Cortex of kidney (tissue), 1 donor: ENCODE measurements at regions not wholly inside any gene's neighbourhood (a gene's known extent, or its start where the extent isn't known, plus 50 kb on each side); places are given as distances from the start of the nearest gene placed in this dataset.

Experiments used
- DNase-seq: peaks from one replicate; lab custom pipeline; 2025; lab: John Stamatoyannopoulos, UW

DNA sequence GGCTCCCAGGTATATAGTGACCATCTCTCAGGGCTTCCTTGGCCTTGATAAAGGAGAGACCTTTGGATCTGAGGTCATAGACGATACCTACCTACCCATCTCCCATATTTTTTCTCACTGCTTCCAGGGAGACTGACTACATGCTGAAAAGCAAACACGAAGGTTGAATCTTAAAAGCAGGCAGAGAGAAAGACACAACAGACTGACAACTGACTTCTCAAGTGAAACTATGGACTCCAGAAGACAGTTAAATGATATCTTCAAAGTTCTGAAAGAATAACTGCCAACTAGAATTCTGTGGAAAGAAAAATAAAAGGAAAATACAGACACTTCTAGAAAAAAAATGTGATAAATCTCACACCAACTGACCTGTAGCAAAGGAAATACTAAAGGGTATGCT lies 76.5 kb upstream of the HAAO start:
- no peak for DNase-seq

DNA sequence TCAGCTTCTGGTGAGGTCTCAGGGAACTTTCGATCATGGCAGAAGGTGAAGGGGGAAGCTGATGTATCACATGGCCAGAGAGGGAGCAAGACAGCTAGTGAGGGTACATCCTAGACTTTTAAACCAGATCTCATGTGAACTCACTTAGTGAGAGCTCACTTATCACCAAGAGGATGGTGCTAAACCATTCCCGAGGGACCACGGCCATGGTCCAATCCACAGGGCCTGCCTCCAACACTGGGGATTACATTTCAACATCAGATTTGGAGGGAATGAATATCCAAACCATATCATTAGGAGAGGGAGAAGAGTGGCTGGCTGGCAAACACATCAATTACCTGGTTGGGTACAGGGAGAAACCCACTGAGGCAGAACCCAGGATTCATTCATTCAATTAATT lies 75.7 kb upstream of the HAAO start:
- DNase-seq, result no peak

DNA sequence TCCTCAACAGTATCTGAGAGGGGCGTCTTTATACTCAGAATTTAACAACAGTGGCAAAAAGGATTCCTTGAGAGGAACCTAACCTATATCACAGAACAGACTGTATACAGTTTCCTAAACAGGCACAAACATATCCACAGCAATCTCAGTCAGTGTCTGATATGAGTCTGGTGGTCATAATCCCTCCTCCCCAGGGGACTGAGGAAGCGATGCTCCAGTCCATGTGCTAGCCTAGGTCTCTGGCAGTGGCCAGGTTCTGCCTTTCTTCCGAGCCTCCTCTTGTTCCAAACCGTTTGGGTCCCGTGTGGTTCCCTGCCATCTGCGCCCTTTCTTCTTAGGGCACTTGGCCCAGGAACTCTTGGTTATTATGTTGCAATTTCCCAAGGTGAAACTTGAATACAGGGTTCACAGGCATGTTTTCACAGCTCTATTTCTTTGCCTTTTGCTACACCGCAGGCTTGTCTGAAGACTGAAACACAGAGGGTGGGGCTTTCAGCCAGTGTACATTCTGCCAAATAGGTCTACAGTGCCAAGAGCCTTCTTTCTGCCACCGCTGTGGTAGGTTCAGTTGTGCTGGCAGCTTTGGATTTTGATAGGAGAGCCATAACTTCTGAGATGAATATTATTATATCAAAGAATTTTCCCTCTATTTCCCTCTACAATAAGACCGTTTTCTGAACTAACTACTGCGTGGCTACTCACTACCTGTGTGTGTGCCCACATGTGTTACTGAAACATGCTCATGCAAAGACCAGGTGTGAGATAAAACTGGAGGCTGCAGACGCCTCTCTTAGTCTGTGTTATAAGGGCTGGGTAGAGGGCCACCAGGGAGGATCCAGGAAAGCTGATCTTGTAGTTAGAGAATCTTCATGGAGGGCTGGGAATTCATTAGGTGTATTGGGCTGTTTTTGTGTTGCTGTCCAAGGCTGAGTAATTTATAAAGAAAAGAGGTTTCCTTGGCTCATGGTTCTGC lies 75.0 kb upstream of the HAAO start:
- DNase-seq, result no peak

DNA sequence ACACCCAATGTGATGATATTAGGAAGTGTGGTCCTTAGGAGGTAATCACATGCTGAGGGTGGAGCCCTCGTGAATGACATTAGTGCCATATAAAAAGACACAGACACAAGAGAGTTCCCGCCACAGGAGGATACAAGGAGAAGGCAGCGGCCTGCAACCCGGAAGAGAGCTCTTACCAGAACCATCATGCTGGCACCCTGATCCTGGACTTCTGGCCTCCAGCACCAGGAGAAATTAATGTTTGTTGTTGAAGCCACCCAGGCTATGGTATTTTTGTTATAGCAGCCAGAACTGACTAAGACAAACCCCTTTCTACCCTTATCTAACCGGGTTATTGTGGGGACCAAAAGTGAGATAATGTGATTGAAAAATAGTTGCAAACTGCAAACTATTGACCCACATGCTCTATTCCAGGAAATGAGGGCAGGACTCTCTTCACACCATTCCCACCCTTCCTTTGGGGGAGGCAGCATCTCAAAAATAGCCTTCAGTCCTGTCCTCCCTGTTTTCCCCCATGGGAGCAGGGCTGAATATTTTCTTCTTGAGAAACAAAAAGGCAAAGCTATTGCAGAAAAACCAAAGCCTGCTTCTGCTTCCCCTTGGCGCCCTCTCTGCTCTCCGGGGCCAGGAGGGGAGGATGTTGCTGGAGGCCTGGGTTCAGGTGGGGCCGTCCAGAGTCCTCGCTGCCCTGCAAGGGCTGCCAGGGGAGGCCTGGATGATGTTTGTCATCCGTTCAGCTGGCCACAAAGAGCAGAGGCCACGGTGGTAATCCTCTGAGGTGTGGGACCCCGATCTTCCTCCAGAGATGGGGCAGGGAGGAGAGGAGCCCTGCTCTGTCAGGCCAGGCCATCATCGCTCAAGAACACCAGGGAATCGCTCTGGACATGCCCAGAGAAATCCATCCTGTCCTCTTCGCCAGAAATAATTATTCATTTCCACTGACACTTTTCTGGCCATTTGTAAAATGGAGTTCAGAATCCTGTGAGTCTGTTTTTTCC lies 73.8 kb upstream of the HAAO start:
- DNase-seq, result no peak

DNA sequence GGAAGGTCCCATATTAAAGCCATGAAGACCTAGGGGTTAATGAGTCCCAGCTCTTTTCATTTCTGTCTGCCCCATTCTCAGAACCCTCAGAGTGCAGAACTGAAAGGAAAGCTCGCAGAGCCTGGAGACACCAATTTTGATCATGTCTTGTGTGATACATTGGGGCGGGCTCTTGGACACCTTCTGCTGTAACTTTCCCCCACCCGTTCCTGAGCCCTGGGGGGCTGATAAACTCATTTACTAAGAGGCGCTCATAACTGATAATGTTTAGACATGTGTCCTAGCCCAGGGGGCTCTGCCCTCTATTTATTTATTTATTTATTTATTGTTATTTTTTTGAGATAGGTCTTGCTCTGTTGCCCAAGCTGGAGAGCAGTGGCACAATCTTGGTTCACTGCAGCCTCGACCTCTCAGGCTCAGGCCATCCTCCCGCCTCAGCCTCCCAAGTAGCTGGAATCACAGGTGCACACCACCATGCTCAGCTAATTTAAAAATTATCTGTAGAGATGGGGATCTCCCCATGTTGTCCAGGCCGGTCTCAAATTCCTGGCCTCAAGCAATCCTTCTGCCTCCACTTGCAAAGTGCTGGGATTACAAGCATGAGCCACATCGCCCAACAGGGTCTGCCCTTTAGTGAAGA lies 72.4 kb upstream of the HAAO start:
- DNase-seq, result no peak

DNA sequence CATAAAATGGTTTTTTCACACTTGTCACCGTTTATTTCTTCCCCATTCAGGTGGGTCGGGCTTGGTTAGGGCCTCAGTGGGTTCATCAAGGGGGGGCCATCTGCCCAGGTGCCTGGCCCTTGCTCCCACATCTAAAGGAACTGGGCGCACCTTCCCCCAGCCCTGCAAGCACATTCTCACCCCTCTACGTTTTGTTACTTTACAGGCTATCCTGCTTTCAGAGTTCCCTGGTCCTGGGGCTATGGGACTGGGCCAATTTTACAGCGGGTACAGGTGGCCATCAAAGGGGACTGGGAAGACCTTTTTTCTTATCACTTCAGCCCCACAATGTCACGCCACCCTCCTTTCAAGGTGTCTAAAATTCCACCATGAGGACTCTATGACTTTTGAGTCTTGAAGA lies 71.8 kb upstream of the HAAO start:
- no peak for DNase-seq

DNA sequence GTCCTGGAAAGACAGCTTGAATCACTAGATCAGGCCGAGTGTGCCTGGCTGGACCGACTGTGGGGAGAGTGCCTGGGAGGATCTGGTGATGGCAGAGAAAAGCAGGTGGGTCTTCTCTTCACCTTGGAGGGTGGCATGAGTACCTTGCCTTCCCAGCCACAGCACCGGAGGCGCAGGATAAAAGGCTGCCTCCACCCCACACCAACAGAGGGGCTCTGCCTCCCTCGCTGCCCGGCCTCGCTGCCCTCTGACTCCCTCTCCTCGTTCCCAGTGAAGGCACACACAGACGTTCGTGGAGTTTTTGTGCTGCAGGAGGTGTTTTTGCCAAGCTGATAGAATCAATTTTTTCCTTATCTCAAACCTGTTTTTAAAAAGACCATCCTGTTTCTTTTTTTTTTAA lies 71.4 kb upstream of the HAAO start:
- DNase-seq, result no peak

DNA sequence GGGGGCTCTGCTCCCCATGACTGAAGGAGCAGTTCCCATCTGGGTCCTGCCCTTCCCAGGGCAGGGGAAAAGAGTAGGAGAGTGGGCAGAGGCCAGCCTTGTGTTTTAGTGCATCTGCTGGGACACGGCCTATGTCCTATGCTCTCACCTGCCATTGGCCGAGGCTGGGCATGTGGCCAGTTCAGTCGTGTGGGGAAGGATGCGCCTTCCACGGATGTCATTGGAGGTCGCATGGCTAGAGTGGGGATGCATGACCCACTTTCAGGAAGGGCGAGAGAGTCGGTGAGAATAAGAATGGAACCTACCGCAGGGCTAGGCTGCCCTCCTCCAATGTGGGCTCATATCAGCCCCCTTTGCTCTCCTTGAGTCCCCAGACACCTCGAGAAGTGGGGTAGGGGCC lies 70.9 kb upstream of the HAAO start:
- no peak for DNase-seq

DNA sequence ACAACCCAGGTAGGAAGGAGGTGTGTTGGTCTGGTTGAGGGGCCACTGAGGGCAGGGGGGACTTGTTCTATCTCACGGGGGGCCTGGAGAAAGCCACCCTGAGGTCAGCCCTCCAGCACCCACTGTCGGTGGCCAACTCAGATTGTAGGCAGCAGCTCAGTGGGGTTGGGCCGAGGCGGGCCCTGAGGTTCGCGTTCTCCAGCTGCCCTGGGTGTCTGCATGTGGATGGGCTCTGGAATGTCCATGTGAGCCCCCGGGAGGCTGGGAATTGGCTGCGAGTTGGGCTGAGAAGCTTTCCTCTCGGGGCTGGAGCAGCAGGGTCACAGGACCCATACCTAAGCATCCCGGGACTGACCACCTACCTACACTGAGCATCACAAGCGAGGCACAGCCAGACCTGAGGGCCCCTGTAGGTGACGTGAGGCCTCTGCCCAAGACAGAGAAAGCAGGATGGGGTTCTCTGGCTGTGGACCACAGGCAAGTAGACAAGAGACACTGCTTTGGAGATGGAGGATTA lies 70.3 kb upstream of the HAAO start:
- no peak for DNase-seq

DNA sequence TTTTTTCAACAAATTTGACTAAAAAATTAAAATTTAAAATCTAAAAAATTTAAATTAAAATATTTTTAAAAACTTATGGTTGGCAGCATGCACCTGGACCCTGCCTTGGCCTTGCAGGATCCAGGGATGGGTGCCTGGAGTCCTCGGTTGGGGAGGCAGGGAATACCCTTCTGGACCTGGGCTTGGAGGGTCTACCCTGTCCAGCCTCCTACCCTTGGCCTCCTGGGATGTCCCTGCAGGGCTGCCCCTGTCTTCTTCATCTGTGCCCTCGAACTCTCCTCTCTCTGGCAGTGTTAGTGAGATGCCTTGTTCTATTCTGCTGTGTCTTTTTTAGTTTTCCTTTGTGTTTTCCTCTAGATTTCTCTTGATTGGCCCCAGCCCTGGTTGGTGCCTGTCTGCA lies 68.9 kb upstream of the HAAO start:
- DNase-seq, result no peak

DNA sequence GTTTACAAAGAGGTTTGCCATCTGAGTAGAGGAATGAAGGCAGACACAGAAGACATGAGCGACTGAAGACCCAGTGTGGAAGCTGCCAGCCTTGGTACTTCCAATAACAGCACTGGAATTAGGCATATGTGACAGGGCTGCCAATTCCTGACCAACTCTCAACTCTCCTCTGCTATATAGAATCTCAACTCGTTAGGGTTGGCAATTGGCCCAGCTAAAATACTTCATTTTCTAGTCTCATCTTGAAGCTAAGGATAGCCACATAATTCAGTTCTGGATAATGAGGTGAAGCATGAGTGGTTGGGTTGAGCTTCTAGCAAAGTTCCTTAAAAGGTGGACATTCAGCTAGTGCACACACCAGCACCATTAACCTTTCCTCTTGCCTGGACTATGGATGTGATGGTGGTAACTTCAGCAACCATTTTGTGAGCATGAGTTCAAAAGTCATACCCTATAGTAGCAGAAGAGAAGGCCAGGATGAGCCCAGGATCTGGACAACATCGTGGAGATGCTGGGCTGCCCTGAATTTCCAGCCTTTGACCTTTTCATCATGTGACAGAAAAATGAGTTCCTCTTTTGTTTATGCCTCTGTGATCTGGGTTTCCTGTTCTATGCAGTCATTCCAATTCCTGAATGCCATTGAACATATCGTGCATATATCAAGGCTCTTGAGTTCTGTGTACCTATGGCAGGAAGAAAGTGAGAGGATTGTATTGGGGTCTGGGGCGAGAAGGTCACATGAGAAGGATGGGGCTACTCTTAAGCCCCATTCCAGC lies 68.1 kb upstream of the HAAO start:
- DNase-seq, result no peak

DNA sequence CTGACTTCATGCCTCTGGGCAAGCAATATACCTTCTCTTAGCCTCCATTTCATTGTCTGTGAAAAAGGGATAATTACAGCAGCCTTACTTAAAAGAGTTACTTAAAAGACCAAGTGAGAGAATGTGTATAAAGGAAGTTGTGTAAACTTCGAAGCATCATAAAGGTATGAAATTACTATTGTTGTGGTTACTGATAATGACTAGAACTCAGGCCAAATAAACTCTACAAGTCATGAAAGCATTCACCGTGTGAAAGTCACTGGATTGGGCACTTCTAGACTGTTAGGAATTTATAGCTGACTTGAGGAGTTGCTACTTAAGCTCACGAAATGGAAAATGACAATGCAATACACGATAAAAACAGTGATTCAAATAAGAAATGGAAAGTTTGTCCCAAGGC lies 67.4 kb upstream of the HAAO start:
- no peak for DNase-seq

DNA sequence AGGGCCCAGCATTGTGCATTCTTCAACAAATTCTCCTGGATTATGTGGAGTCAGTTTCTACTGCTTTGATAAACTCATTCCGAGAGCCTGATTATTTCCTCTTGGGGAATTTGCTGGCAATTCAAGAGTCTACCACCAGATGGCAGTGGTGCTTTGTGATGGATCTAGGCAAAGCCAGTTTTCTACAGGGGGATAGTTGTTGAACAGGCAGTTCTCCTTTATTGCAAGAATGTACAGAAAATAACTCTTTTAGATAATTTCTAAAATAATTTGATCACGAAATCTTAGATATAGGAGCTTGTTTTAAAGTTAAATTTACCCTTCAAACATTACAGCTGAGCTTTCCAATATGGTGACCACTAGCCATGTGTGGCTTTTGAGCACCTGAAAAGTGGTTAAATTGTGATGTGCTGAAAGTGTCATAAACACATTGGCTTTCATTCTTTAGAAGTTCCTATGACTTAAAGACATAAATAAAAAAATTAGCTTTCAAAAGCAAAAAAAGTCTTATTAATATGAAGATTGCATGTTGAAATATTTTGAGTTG lies 66.7 kb upstream of the HAAO start:
- DNase-seq, result no peak

DNA sequence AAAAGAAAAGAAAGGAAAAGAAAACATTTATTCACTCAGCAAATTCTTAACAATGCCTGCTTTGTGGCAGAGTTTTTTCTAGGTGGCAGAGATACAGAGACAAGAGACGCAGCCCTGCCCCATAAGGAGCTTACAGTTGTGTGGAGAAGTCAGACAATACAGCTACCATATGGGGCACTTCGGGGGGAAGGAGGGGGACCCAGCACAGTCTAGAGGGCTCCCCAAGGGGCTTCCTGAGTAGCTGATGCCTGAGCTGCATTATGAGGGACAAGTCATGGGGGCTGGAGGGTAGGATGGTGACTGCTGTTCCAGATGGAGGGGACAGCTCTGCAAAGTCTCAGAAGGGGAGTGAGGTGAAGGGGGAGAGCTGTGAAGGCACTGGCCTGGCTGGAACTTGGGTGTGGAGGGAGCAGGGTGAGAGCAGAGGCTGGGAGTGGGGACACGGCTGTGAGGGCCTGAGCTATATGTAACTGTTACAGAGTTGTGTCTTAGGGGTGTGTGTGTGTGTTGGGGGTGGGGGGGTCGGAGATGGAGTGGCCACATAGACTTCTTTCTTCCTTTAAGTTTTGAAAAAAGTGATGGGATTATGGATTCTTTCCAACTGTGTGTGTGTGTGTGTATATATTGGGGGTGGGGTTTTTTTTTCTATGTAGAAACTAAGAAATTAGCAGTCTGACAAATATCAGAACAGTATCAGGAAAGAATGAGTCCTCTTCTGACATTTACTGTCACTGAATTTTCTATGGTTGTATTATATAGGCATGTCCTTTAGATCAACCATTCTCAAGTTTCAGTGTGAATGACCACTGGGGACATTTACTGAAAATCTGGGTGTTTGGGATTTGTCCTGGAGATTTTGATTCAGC lies 66.0 kb upstream of the HAAO start:
- DNase-seq, result no peak

DNA sequence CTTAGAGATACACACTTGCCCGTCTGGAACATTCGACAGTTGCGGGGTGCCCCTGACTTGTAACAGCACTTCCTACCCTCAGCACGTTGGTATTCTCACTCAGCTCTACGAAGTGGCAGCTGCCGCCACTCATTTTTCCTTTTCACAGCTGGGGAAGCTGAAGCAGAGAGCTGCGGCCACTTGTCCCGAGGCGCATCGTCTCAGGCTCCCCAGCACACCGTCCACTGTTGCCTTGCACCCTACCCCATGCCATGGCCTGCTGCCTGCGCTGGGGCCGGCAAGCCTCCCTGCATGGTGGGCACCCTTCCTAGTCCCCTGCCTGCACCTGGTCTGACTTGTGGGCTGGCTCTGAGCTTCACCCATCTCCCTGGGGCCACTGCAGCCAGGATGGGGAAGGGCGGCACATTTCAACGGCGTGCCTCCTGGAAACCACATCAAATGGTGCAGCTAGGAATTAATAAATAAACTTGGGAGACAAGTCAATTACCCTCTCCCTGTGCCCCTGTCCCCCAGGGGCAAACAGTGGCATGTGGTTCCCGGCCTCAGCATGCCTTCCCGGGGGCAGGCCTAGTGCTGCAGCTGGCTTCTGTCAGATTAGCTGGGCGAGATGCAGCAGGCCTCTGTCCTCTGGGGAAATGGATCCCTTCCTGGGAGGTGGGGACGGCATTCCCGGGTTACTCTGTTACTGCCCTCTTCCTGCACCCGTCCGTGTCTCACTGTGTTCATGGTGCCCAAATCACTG lies 64.7 kb upstream of the HAAO start:
- DNase-seq, result no peak

DNA sequence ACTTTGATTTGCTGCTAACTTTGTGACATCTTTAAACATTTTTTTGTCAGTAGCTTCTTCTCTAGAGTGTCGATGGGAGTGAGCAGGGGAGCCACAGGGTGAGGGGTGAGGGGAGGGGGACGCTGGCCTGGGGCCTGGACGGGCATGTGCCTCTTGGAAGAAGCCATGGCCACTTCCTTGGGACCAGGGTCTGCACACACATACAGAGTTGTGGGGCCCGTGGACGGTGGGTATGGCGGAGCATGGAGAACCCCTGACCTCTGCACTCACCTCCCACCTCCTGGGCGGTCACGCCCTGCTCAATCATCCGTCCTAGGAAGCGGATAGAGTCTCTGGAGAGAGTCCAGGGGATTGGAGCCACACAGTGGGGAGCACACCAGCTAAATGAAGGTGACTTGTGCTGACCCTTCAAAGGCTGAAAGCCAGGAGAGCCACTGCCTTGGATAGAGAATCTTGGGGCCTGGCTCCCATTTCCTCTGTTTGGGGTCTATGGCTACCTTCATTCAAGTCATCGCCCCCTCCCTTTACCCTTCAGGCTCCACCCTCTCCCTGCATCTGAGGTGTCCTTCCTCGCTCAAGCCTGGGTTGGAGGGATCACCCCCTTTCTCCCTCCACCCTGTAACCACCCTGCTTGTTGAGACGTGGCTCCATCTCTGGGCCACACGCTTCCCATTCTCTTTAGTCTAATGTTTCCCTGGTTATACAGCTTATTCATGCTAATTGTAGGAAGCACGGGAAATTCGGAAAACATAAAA lies 63.9 kb upstream of the HAAO start:
- DNase-seq, result no peak

DNA sequence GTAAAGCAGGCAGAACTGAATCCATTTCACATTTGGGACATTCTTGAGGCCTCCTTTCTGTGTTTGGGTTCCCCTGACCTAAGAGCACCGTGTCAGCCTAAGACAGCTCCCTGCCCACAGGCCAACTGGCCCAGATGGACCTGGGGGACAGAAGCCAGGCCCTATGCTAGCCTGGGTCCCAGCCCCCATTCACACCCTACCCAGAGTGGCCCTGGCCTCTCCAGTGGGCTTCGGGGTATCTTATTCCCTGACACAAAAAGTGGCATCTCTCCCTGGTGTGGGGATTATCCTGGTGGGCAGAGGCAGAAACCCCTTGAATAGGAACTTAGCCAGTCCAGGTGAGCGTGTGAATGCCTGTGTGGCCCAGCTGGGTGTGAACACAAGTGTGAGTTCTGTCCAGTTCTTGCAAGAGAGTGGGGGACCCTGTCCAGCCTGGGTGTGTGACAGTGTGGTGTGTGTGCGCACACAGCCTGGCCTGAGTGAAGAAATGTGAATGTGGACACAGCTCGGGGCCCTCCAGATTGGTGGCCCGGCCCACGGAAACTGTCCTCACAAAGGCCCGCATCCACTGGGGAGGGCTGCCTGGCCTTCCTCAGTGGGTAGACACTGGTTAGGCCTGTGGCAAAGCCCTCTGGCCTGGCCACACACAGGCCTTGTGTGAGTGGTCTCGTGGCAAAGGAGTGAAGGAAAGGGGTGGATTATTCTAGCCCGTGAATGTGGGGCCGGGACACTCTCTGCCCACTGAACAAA lies 63.0 kb upstream of the HAAO start:
- DNase-seq, result no peak
